ENCODE measurements at regions not wholly inside any gene's neighbourhood (a gene's known extent, or its start where the extent isn't known, plus 50 kb on each side); places are given as distances from the start of the nearest gene placed in this dataset.

- TF ChIP-seq CTCF (IDR thresholded peaks at IDR 0.05) (no peak), POLR2A (IDR thresholded peaks at IDR 0.05) (no peak)
Measured at GRCh38 chr13:104532132-104532531, 1465.9 kb upstream of the SLC10A2 start.

Data from right lobe of liver (tissue), 4 donors.